GM23338 (cell line): ENCODE measurements at regions not wholly inside any gene's neighbourhood (a gene's known extent, or its start where the extent isn't known, plus 50 kb on each side); places are given as distances from the start of the nearest gene placed in this dataset.

Experiments
- ATAC-seq: fragments of 200-7000 bp; cut with Tn5 transposase; 3 replicates; pipeline ENCODE4 v1.9.1; 2020
- DNase-seq: peaks from one replicate; pipeline ENCODE4 v3.0.0-alpha.2; 2015; ENCODE audit warnings: low spot score
- H2AFZ ChIP-seq: fragments of 200-600 bp; sonication (generic); 2 replicates; pipeline ENCODE4 v1.8.0; 2016; ENCODE audit warnings: antibody characterized with exemption, mild to moderate bottlenecking, moderate library complexity
- H3F3A ChIP-seq: fragments of 200-600 bp; sonication (generic); replicated peaks from 2 replicates; pipeline ENCODE4 v1.8.0; 2017; ENCODE audit warnings: antibody characterized with exemption, mixed run types, low read depth
- H3K27ac ChIP-seq: fragments of 200-600 bp; sonication (generic); 2 replicates; pipeline ENCODE4 v1.6.1; 2016; ENCODE audit warnings: low read depth
- H3K27me3 ChIP-seq: fragments of 200-600 bp; sonication (generic); 2 replicates; pipeline ENCODE4 v1.8.0; 2016; ENCODE audit warnings: mild to moderate bottlenecking, mixed run types, moderate library complexity; ENCODE audit not compliant: insufficient read depth
- H3K36me3 ChIP-seq: fragments of 200-600 bp; sonication (generic); 2 replicates; pipeline ENCODE4 v1.8.0; 2016; ENCODE audit warnings: mild to moderate bottlenecking; ENCODE audit not compliant: insufficient read depth
- H3K4me1 ChIP-seq: fragments of 200-600 bp; sonication (generic); 2 replicates; pipeline ENCODE4 v1.8.0; 2016; ENCODE audit warnings: mild to moderate bottlenecking, moderate library complexity; ENCODE audit not compliant: insufficient read depth
- H3K4me2 ChIP-seq: fragments of 200-600 bp; sonication (generic); 2 replicates; pipeline ENCODE4 v1.7.1; 2017; ENCODE audit warnings: mixed run types
- H3K4me3 ChIP-seq: fragments of 200-600 bp; sonication (generic); 2 replicates; pipeline ENCODE4 v1.6.1; 2016; ENCODE audit warnings: mixed run types
- H3K79me2 ChIP-seq: fragments of 200-600 bp; sonication (generic); replicated peaks from 2 replicates; pipeline ENCODE4 v1.8.0; 2017; ENCODE audit warnings: mild to moderate bottlenecking; ENCODE audit not compliant: insufficient read depth
- H3K9me2 ChIP-seq: fragments of 200-600 bp; sonication (generic); 2 replicates; pipeline ENCODE4 v1.8.0; 2017; ENCODE audit not compliant: insufficient read depth
- H4K20me1 ChIP-seq: fragments of 200-600 bp; sonication (generic); replicated peaks from 2 replicates; pipeline ENCODE4 v1.8.0; 2017; ENCODE audit warnings: mild to moderate bottlenecking; ENCODE audit not compliant: insufficient read depth
- H3K27ac Mint-ChIP-seq: 2 replicates; pipeline ENCODE4 v1.8.0; 2020; ENCODE audit warnings: inconsistent platforms, mild to moderate bottlenecking, moderate library complexity, mixed read lengths
- H3K27me3 Mint-ChIP-seq: 3 replicates; pipeline ENCODE4 v1.8.0; 2022; ENCODE audit warnings: low read depth, mild to moderate bottlenecking, moderate library complexity, mixed read lengths, inconsistent platforms; ENCODE audit not compliant: insufficient read depth, poor library complexity
- H3K36me3 Mint-ChIP-seq: 3 replicates; pipeline ENCODE4 v1.8.0; 2021; ENCODE audit warnings: low read depth, mild to moderate bottlenecking, inconsistent platforms, moderate library complexity, mixed read lengths
- H3K4me1 Mint-ChIP-seq: 3 replicates; pipeline ENCODE4 v1.8.0; 2020; ENCODE audit warnings: mild to moderate bottlenecking, inconsistent platforms, mixed read lengths
- H3K4me3 Mint-ChIP-seq: 3 replicates; pipeline ENCODE4 v1.8.0; 2021; ENCODE audit warnings: moderate library complexity, mild to moderate bottlenecking, inconsistent platforms, mixed read lengths
- H3K9me3 Mint-ChIP-seq: 3 replicates; pipeline ENCODE4 v1.8.0; 2020; ENCODE audit warnings: moderate library complexity, mild to moderate bottlenecking, inconsistent platforms, mixed read lengths
- CREB1 ChIP-seq: fragments of 250-450 bp; sonication (Bioruptor Pico); IDR thresholded peaks from 2 replicates; pipeline ENCODE4 v1.5.0; 2020; ENCODE audit warnings: low read depth, mild to moderate bottlenecking, moderate library complexity
- EZH2 ChIP-seq: fragments of 200-600 bp; sonication (generic); IDR thresholded peaks from one replicate; pipeline ENCODE4 v1.8.0; 2017; ENCODE audit warnings: antibody characterized with exemption, mild to moderate bottlenecking, low read depth; ENCODE audit not compliant: unreplicated experiment
- JUNB ChIP-seq: IDR thresholded peaks from one replicate; pipeline ENCODE4 v1.6.1; 2016; ENCODE audit warnings: antibody characterized with exemption; ENCODE audit not compliant: unreplicated experiment
- NANOG ChIP-seq: IDR thresholded peaks from 2 replicates; pipeline ENCODE4 v1.6.1; 2016; ENCODE audit warnings: antibody characterized with exemption, borderline replicate concordance
- POLR2AphosphoS5 ChIP-seq: IDR thresholded peaks from 2 replicates; pipeline ENCODE4 v1.6.1; 2016; ENCODE audit warnings: antibody characterized with exemption, low read depth
- REST ChIP-seq: IDR thresholded peaks from one replicate; pipeline ENCODE4 v1.6.1; 2018; ENCODE audit warnings: antibody characterized with exemption; ENCODE audit not compliant: unreplicated experiment
- STAT1 ChIP-seq: IDR thresholded peaks from one replicate; pipeline ENCODE4 v1.6.1; 2016; ENCODE audit warnings: antibody characterized with exemption; ENCODE audit not compliant: unreplicated experiment
- ZNF114 ChIP-seq: fragments of 250-450 bp; sonication (Bioruptor Pico); IDR thresholded peaks from 2 replicates; pipeline ENCODE4 v1.5.0; 2020; ENCODE audit warnings: mild to moderate bottlenecking, moderate library complexity
- ZNF331 ChIP-seq: fragments of 250-450 bp; sonication (Bioruptor Pico); IDR thresholded peaks from 2 replicates; pipeline ENCODE4 v1.5.0; 2020; ENCODE audit warnings: low read depth, mild to moderate bottlenecking, moderate library complexity
- TF ChIP-seq, protein P1 (sequence below): IDR thresholded peaks from 2 replicates; pipeline ENCODE4 v1.6.1; 2016; ENCODE audit warnings: antibody characterized with exemption
- TF ChIP-seq, protein P2 (sequence below), 2 experiments: fragments of 200-600 bp in 1 of 2; sonication (generic) in 1 of 2; conservative IDR thresholded peaks; 2 replicates each; pipeline versions ENCODE4 v1.5.1 to v1.6.1; 2016 to 2017; ENCODE audit warnings: antibody characterized with exemption in 2 of 2, low read depth in 2 of 2, mild to moderate bottlenecking in 2 of 2, moderate library complexity in 1 of 2
- TF ChIP-seq, protein P3 (sequence below): fragments of 250-450 bp; sonication (Bioruptor Pico); IDR thresholded peaks from 2 replicates; pipeline ENCODE4 v1.5.0; 2020; ENCODE audit warnings: mild to moderate bottlenecking, moderate library complexity

- Mint-ChIP-seq H3K36me3 (no peaks in the 10 kb centered on the region), H3K27me3 (no peaks in the 10 kb centered on the region), H3K27ac (no peak overlapping the region), H3K4me1 (0 out of 3 replicates have a peak, but pooled peaks cover 2% of the 10 kb centered on the region), H3K4me3 (no peak overlapping the region), H3K9me3 (no peaks in the 10 kb centered on the region)
- Histone ChIP-seq H3K4me3 (no peak overlapping the region), H3K27me3 (no peaks in the 10 kb centered on the region), H3K9me2 (no peaks in the 10 kb centered on the region), H4K20me1 (no peaks in the 10 kb centered on the region), H3K4me1 (no peaks in the 10 kb centered on the region), H3K27ac (no peak overlapping the region), H3K4me2 (no peak overlapping the region), H3K79me2 (no peaks in the 10 kb centered on the region), H3F3A (no peaks in the 10 kb centered on the region), H3K36me3 (no peaks in the 10 kb centered on the region), H2AFZ (no peak overlapping the region; the same call in 1 of the 2 replicates)
- DNase-seq = no peak
- ATAC-seq = no peak
- TF ChIP-seq, protein P1, sequence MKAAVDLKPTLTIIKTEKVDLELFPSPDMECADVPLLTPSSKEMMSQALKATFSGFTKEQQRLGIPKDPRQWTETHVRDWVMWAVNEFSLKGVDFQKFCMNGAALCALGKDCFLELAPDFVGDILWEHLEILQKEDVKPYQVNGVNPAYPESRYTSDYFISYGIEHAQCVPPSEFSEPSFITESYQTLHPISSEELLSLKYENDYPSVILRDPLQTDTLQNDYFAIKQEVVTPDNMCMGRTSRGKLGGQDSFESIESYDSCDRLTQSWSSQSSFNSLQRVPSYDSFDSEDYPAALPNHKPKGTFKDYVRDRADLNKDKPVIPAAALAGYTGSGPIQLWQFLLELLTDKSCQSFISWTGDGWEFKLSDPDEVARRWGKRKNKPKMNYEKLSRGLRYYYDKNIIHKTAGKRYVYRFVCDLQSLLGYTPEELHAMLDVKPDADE = no peak
- no peak for TF ChIP-seq NANOG
- TF ChIP-seq, protein P2, sequence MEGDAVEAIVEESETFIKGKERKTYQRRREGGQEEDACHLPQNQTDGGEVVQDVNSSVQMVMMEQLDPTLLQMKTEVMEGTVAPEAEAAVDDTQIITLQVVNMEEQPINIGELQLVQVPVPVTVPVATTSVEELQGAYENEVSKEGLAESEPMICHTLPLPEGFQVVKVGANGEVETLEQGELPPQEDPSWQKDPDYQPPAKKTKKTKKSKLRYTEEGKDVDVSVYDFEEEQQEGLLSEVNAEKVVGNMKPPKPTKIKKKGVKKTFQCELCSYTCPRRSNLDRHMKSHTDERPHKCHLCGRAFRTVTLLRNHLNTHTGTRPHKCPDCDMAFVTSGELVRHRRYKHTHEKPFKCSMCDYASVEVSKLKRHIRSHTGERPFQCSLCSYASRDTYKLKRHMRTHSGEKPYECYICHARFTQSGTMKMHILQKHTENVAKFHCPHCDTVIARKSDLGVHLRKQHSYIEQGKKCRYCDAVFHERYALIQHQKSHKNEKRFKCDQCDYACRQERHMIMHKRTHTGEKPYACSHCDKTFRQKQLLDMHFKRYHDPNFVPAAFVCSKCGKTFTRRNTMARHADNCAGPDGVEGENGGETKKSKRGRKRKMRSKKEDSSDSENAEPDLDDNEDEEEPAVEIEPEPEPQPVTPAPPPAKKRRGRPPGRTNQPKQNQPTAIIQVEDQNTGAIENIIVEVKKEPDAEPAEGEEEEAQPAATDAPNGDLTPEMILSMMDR (conservative IDR thresholded peaks at IDR 0.05; ENCODE audit: low read depth in 2 of 2) = no peak
- TF ChIP-seq JUNB = no peak
- TF ChIP-seq POLR2AphosphoS5 = no peak
- TF ChIP-seq EZH2 = no peak
- no peak for TF ChIP-seq STAT1
- no peak for TF ChIP-seq CREB1
- no peak for TF ChIP-seq REST
- no peak for TF ChIP-seq ZNF331
- TF ChIP-seq, protein P3, sequence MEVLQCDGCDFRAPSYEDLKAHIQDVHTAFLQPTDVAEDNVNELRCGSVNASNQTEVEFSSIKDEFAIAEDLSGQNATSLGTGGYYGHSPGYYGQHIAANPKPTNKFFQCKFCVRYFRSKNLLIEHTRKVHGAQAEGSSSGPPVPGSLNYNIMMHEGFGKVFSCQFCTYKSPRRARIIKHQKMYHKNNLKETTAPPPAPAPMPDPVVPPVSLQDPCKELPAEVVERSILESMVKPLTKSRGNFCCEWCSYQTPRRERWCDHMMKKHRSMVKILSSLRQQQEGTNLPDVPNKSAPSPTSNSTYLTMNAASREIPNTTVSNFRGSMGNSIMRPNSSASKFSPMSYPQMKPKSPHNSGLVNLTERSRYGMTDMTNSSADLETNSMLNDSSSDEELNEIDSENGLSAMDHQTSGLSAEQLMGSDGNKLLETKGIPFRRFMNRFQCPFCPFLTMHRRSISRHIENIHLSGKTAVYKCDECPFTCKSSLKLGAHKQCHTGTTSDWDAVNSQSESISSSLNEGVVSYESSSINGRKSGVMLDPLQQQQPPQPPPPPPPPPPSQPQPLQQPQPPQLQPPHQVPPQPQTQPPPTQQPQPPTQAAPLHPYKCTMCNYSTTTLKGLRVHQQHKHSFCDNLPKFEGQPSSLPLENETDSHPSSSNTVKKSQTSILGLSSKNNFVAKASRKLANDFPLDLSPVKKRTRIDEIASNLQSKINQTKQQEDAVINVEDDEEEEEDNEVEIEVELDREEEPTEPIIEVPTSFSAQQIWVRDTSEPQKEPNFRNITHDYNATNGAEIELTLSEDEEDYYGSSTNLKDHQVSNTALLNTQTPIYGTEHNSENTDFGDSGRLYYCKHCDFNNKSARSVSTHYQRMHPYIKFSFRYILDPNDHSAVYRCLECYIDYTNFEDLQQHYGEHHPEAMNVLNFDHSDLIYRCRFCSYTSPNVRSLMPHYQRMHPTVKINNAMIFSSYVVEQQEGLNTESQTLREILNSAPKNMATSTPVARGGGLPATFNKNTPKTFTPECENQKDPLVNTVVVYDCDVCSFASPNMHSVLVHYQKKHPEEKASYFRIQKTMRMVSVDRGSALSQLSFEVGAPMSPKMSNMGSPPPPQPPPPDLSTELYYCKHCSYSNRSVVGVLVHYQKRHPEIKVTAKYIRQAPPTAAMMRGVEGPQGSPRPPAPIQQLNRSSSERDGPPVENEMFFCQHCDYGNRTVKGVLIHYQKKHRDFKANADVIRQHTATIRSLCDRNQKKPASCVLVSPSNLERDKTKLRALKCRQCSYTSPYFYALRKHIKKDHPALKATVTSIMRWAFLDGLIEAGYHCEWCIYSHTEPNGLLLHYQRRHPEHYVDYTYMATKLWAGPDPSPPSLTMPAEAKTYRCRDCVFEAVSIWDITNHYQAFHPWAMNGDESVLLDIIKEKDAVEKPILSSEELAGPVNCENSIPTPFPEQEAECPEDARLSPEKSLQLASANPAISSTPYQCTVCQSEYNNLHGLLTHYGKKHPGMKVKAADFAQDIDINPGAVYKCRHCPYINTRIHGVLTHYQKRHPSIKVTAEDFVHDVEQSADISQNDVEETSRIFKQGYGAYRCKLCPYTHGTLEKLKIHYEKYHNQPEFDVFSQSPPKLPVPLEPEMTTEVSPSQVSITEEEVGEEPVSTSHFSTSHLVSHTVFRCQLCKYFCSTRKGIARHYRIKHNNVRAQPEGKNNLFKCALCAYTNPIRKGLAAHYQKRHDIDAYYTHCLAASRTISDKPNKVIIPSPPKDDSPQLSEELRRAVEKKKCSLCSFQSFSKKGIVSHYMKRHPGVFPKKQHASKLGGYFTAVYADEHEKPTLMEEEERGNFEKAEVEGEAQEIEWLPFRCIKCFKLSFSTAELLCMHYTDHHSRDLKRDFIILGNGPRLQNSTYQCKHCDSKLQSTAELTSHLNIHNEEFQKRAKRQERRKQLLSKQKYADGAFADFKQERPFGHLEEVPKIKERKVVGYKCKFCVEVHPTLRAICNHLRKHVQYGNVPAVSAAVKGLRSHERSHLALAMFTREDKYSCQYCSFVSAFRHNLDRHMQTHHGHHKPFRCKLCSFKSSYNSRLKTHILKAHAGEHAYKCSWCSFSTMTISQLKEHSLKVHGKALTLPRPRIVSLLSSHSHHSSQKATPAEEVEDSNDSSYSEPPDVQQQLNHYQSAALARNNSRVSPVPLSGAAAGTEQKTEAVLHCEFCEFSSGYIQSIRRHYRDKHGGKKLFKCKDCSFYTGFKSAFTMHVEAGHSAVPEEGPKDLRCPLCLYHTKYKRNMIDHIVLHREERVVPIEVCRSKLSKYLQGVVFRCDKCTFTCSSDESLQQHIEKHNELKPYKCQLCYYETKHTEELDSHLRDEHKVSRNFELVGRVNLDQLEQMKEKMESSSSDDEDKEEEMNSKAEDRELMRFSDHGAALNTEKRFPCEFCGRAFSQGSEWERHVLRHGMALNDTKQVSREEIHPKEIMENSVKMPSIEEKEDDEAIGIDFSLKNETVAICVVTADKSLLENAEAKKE (CRISPR knock-in tag) = no peak
- no peak for TF ChIP-seq ZNF114 (CRISPR knock-in tag)
These were observed 211.8 kb upstream of the DPH6 start for GRCh38 chr15:35757765-35758164.
